Uterus (tissue), 3 donors: ENCODE measurements at regions not wholly inside any gene's neighbourhood (a gene's known extent, or its start where the extent isn't known, plus 50 kb on each side); places are given as distances from the start of the nearest gene placed in this dataset.

ENCODE experiments used
- DNase-seq, 2 donors: peaks; one replicate each; pipeline ENCODE4 v3.0.0-alpha.2; 2019 to 2020
- H3K27ac ChIP-seq, 2 donors: fragments of 200-600 bp; sonication (generic); 1 replicate in 1 of 2; 2 replicates in 1 of 2; pipeline ENCODE4 v1.5.1; 2016 to 2018
- H3K27me3 ChIP-seq, 2 donors: fragments of 200-600 bp; sonication (generic); one replicate each; pipeline ENCODE4 v1.5.1; 2018 to 2019; ENCODE audit warnings: control low read depth in 1 of 2
- H3K36me3 ChIP-seq, 2 donors: fragments of 200-600 bp; sonication (generic); one replicate each; pipeline ENCODE4 v1.5.1; 2019; ENCODE audit warnings: control low read depth in 1 of 2
- H3K4me1 ChIP-seq, 2 donors: fragments of 200-600 bp; sonication (generic); one replicate each; pipeline ENCODE4 v1.5.1; 2018 to 2019; ENCODE audit warnings: control low read depth in 1 of 2
- H3K4me3 ChIP-seq, 2 donors: fragments of 200-600 bp; sonication (generic); 1 replicate in 1 of 2; 2 replicates in 1 of 2; pipeline ENCODE4 v1.5.1; 2018 to 2019; ENCODE audit warnings: mild to moderate bottlenecking in 1 of 2
- H3K9me3 ChIP-seq, 2 donors: fragments of 200-600 bp; sonication (generic); one replicate each; pipeline ENCODE4 v1.5.1; 2019; ENCODE audit warnings: control low read depth in 1 of 2
- CTCF ChIP-seq, 4 experiments: fragments of 200-600 bp in 2 of 4; fragments of 450-650 bp in 2 of 4; sonication (generic) in 2 of 4; IDR thresholded peaks; one replicate each; pipeline ENCODE4 v1.5.1; 2016 to 2019; ENCODE audit warnings: antibody characterized with exemption in 4 of 4, mild to moderate bottlenecking in 2 of 4, moderate library complexity in 1 of 4
- POLR2A ChIP-seq, 2 donors: fragments of 450-650 bp; IDR thresholded peaks; one replicate each; pipeline ENCODE4 v1.6.1; 2016; ENCODE audit warnings: antibody characterized with exemption in 2 of 2, mild to moderate bottlenecking in 1 of 2, moderate library complexity in 1 of 2
- intact Hi-C: fragments of 100-400 bp; cut with DNase I; formaldehyde crosslinking; loops from one replicate; pipeline ENCODE4 v1.15.1; 2023; ENCODE audit warnings: low total_unique reads
- donor health status: DM: yes; HTN: yes; CAD: no.

- no peaks in the 10 kb centered on the region for H3K4me1 ChIP-seq
- H3K27me3 ChIP-seq: no peaks in the 10 kb centered on the region
- H3K4me3 ChIP-seq: no peak overlapping the region
- no peak for DNase-seq
- no peak overlapping the region for H3K27ac ChIP-seq
- no peaks in the 10 kb centered on the region for H3K9me3 ChIP-seq
- no peaks in the 10 kb centered on the region for H3K36me3 ChIP-seq
- TF ChIP-seq POLR2A (IDR thresholded peaks at IDR 0.05) (no peak), CTCF (IDR thresholded peaks at IDR 0.05) (no peak)
- intact Hi-C loops: no loop called here
These were observed 277.4 kb upstream of the PHYHIPL start for GRCh38 chr10:58898854-58899573.

- TF ChIP-seq POLR2A (IDR thresholded peaks at IDR 0.05) (no peak), CTCF (IDR thresholded peaks at IDR 0.05) (no peak)
- no peaks in the 10 kb centered on the region for H3K36me3 ChIP-seq
- no peak for DNase-seq
- no peaks in the 10 kb centered on the region for H3K27me3 ChIP-seq
- no peak overlapping the region for H3K27ac ChIP-seq
- no peaks in the 10 kb centered on the region for H3K9me3 ChIP-seq
- no peaks in the 10 kb centered on the region for H3K4me1 ChIP-seq
- intact Hi-C loops: no loop called here
- H3K4me3 ChIP-seq: no peak overlapping the region
These were observed 275.3 kb upstream of the PHYHIPL start for GRCh38 chr10:58901092-58901646.

GRCh38 chr10:58903071-58903470, 273.4 kb upstream of the PHYHIPL start:
- intact Hi-C loops: no loop called here
- TF ChIP-seq CTCF (IDR thresholded peaks at IDR 0.05): no peak
- no peak for TF ChIP-seq POLR2A (IDR thresholded peaks at IDR 0.05)
- no peak overlapping the region for H3K4me3 ChIP-seq
- DNase-seq: no peak
- no peaks in the 10 kb centered on the region for H3K36me3 ChIP-seq
- no peaks in the 10 kb centered on the region for H3K27me3 ChIP-seq
- H3K27ac ChIP-seq: no peak overlapping the region
- no peaks in the 10 kb centered on the region for H3K9me3 ChIP-seq
- no peaks in the 10 kb centered on the region for H3K4me1 ChIP-seq

GRCh38 chr10:58909881-58910280, 266.6 kb upstream of the PHYHIPL start:
- H3K4me3 ChIP-seq: no peak overlapping the region
- no peak for DNase-seq
- H3K9me3 ChIP-seq: no peaks in the 10 kb centered on the region
- no peaks in the 10 kb centered on the region for H3K27me3 ChIP-seq
- TF ChIP-seq CTCF (IDR thresholded peaks at IDR 0.05) (no peak), POLR2A (IDR thresholded peaks at IDR 0.05) (no peak)
- H3K4me1 ChIP-seq: no peaks in the 10 kb centered on the region
- intact Hi-C loops: no loop called here
- H3K27ac ChIP-seq: no peak overlapping the region
- no peaks in the 10 kb centered on the region for H3K36me3 ChIP-seq

- intact Hi-C loops: no loop called here
- DNase-seq: no peak
- TF ChIP-seq POLR2A (IDR thresholded peaks at IDR 0.05) (no peak), CTCF (IDR thresholded peaks at IDR 0.05) (no peak)
- no peaks in the 10 kb centered on the region for H3K36me3 ChIP-seq
- H3K4me1 ChIP-seq: no peaks in the 10 kb centered on the region
- H3K9me3 ChIP-seq: no peaks in the 10 kb centered on the region
- H3K27me3 ChIP-seq: no peaks in the 10 kb centered on the region
- H3K4me3 ChIP-seq: no peak overlapping the region
- H3K27ac ChIP-seq: no peak overlapping the region
These were observed 262.7 kb upstream of the PHYHIPL start for GRCh38 chr10:58913717-58914116.
